Endothelial cell of umbilical vein (primary cell): ENCODE measurements at regions not wholly inside any gene's neighbourhood (a gene's known extent, or its start where the extent isn't known, plus 50 kb on each side); places are given as distances from the start of the nearest gene placed in this dataset.

Experiments
- EZH2 ChIP-seq: IDR thresholded peaks from 2 replicates; pipeline ENCODE4 v1.6.1; 2012; ENCODE audit warnings: borderline replicate concordance, low read depth, mild to moderate bottlenecking, moderate library complexity, low read length, inconsistent platforms; ENCODE audit not compliant: severe bottlenecking
- GATA2 ChIP-seq: IDR thresholded peaks from 2 replicates; pipeline ENCODE4 v1.7.0; 2011; ENCODE audit warnings: low read depth, mild to moderate bottlenecking, moderate library complexity, mixed read lengths, low read length; ENCODE audit not compliant: insufficient read length, insufficient read depth
- POLR2AphosphoS5 ChIP-seq: IDR thresholded peaks from 2 replicates; pipeline ENCODE4 v1.6.1; 2012; ENCODE audit warnings: low read depth, mild to moderate bottlenecking, control low read depth, low read length, moderate library complexity; ENCODE audit not compliant: insufficient read depth
- TF ChIP-seq, protein P1 (sequence below), 2 donors: IDR thresholded peaks; 1 replicate in 1 of 2; 2 replicates in 1 of 2; pipeline ENCODE4 v1.5.1; 2011; ENCODE audit warnings: low read length in 2 of 2, mild to moderate bottlenecking in 2 of 2, moderate library complexity in 2 of 2, control low read depth in 1 of 2, inconsistent platforms in 1 of 2, low read depth in 1 of 2; ENCODE audit not compliant: insufficient read depth in 1 of 2; ENCODE audit errors: extremely low read depth in 1 of 2

DNA sequence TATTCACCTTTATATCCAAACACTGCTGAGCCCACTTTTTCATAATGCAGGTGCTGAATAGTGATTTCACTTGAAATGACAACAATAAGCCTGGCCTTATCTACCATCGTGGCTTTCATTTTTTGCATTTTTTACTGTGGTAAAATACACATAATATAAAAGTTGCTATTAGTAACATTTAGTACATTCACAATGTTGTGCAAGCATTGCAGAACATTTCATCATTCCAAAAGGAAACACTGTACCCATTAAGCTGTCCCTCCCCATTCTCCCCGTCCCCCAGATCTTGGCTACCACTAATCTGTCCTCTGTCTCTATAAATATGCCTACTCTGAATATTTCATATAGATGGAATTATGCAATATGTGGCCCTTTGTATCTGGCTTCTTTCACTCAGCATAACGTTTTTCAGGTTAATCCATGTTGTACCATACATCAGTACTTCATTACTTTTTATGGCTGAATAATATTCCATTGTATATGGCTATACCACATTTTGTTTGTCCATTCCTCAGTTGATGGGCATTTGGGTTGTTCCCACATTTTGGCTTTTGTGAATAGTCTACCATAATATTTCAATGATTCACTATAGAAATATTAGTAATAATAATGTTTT lies 68.5 kb upstream of the ARID5B start:
- TF ChIP-seq EZH2, result no peak
- TF ChIP-seq, protein P1, sequence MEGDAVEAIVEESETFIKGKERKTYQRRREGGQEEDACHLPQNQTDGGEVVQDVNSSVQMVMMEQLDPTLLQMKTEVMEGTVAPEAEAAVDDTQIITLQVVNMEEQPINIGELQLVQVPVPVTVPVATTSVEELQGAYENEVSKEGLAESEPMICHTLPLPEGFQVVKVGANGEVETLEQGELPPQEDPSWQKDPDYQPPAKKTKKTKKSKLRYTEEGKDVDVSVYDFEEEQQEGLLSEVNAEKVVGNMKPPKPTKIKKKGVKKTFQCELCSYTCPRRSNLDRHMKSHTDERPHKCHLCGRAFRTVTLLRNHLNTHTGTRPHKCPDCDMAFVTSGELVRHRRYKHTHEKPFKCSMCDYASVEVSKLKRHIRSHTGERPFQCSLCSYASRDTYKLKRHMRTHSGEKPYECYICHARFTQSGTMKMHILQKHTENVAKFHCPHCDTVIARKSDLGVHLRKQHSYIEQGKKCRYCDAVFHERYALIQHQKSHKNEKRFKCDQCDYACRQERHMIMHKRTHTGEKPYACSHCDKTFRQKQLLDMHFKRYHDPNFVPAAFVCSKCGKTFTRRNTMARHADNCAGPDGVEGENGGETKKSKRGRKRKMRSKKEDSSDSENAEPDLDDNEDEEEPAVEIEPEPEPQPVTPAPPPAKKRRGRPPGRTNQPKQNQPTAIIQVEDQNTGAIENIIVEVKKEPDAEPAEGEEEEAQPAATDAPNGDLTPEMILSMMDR (IDR thresholded peaks at IDR 0.05; ENCODE audit: extremely low read depth in 1 of 2, insufficient read depth in 1 of 2, low read depth in 1 of 2, low read length in 2 of 2), result no peak
- TF ChIP-seq GATA2, result no peak
- TF ChIP-seq POLR2AphosphoS5, result no peak
